Neural progenitor cell (in vitro differentiated cells): ENCODE measurements at regions not wholly inside any gene's neighbourhood (a gene's known extent, or its start where the extent isn't known, plus 50 kb on each side); places are given as distances from the start of the nearest gene placed in this dataset.

Source experiments
- CTCF ChIP-seq: fragments of 200-600 bp; sonication (generic); IDR thresholded peaks from 2 replicates; pipeline ENCODE4 v1.5.1; 2017; ENCODE audit warnings: antibody characterized with exemption, mild to moderate bottlenecking
- EZH2 ChIP-seq: fragments of 200-600 bp; sonication (generic); IDR thresholded peaks from 2 replicates; pipeline ENCODE4 v1.6.1; 2017; ENCODE audit warnings: antibody characterized with exemption, mild to moderate bottlenecking, moderate library complexity
- EZH2phosphoT487 ChIP-seq: fragments of 200-600 bp; sonication (generic); IDR thresholded peaks from 2 replicates; pipeline ENCODE4 v1.6.1; 2017; ENCODE audit warnings: antibody characterized with exemption

GRCh38 chr1:168443356-168443755 lies 100.4 kb downstream of the XCL2 start:
- TF ChIP-seq CTCF (no peak), EZH2 (no peak), EZH2phosphoT487 (no peak)
